NT2/D1 (cell line): ENCODE measurements at regions not wholly inside any gene's neighbourhood (a gene's known extent, or its start where the extent isn't known, plus 50 kb on each side); places are given as distances from the start of the nearest gene placed in this dataset.

Experiments used
- DNase-seq: peaks from one replicate; pipeline ENCODE4 v3.0.0-alpha.2; 2011; ENCODE audit warnings: low read depth, low spot score
- H3K27me3 ChIP-seq: 2 replicates; pipeline ENCODE4 v1.6.0; 2011; ENCODE audit warnings: mild to moderate bottlenecking; ENCODE audit not compliant: insufficient read length, insufficient read depth
- H3K36me3 ChIP-seq: 2 replicates; pipeline ENCODE4 v1.6.1; 2011; ENCODE audit warnings: mild to moderate bottlenecking, low read length, mixed read lengths; ENCODE audit not compliant: insufficient read depth, insufficient read length
- H3K4me1 ChIP-seq: 2 replicates; pipeline ENCODE4 v1.5.1; 2011; ENCODE audit not compliant: insufficient read depth, insufficient read length
- H3K4me3 ChIP-seq: 2 replicates; pipeline ENCODE4 v1.5.1; 2011; ENCODE audit warnings: low read depth; ENCODE audit not compliant: insufficient read length
- H3K9ac ChIP-seq: 2 replicates; pipeline ENCODE4 v1.6.0; 2011; ENCODE audit warnings: low read depth; ENCODE audit not compliant: insufficient read length
- H3K9me3 ChIP-seq: 2 replicates; pipeline ENCODE4 v1.5.1; 2011; ENCODE audit warnings: mild to moderate bottlenecking, low read length; ENCODE audit not compliant: insufficient read depth
- SUZ12 ChIP-seq: IDR thresholded peaks from 2 replicates; pipeline ENCODE4 v1.6.1; 2011; ENCODE audit not compliant: insufficient read length, insufficient read depth; ENCODE audit errors: extremely low read depth
- YY1 ChIP-seq: IDR thresholded peaks from 2 replicates; pipeline ENCODE4 v1.6.1; 2011; ENCODE audit not compliant: insufficient read length, insufficient read depth
- ZNF274 ChIP-seq: IDR thresholded peaks from 2 replicates; pipeline ENCODE4 v1.6.1; 2011; ENCODE audit warnings: mild to moderate bottlenecking, low read depth, low read length

- Histone ChIP-seq H3K9ac (no peak overlapping the region), H3K27me3 (no peaks in the 10 kb centered on the region)
- TF ChIP-seq SUZ12 (no peak), YY1 (no peak), ZNF274 (no peak)
Observed at GRCh38 chr5:171709930-171710329, 75.7 kb upstream of the SMIM23 start.

GRCh38 chr5:171710451-171711024 lies 75.1 kb upstream of the SMIM23 start:
- Histone ChIP-seq H3K4me1 (peaks cover 6% of the 10 kb centered on the region), H3K27me3 (no peaks in the 10 kb centered on the region), H3K4me3 (no peak overlapping the region), H3K36me3 (no peaks in the 10 kb centered on the region), H3K9ac (no peak overlapping the region), H3K9me3 (peaks cover 12% of the 10 kb centered on the region)
- TF ChIP-seq YY1 (no peak), SUZ12 (no peak), ZNF274 (no peak)
- DNase-seq, result no peak

More at GRCh38 chr5:171709930-171710329, 75.7 kb upstream of the SMIM23 start:
- no peak overlapping the region for H3K4me3 ChIP-seq
- H3K4me1 ChIP-seq, result peaks cover 6% of the 10 kb centered on the region
- DNase-seq, result no peak
- H3K9me3 ChIP-seq, result peaks cover 12% of the 10 kb centered on the region
- H3K36me3 ChIP-seq, result no peaks in the 10 kb centered on the region

GRCh38 chr5:171711571-171711970 lies 74.0 kb upstream of the SMIM23 start:
- Histone ChIP-seq H3K27me3 (no peaks in the 10 kb centered on the region), H3K9me3 (peaks cover 12% of the 10 kb centered on the region), H3K4me3 (no peak overlapping the region), H3K4me1 (peaks cover 6% of the 10 kb centered on the region), H3K36me3 (no peaks in the 10 kb centered on the region), H3K9ac (no peak overlapping the region)
- DNase-seq, result no peak
- no peak for TF ChIP-seq YY1
- no peak for TF ChIP-seq SUZ12

GRCh38 chr5:171712616-171713015 lies 73.0 kb upstream of the SMIM23 start:
- peaks cover 6% of the 10 kb centered on the region for H3K4me1 ChIP-seq
- H3K9me3 ChIP-seq, result peaks cover 12% of the 10 kb centered on the region
- no peak for TF ChIP-seq SUZ12
- no peak for TF ChIP-seq YY1
- TF ChIP-seq ZNF274, result no peak
- no peak for DNase-seq
- no peak overlapping the region for H3K4me3 ChIP-seq
- H3K9ac ChIP-seq, result no peak overlapping the region
- H3K36me3 ChIP-seq, result no peaks in the 10 kb centered on the region
- no peaks in the 10 kb centered on the region for H3K27me3 ChIP-seq

- no peaks in the 10 kb centered on the region for H3K27me3 ChIP-seq
- H3K4me1 ChIP-seq, result peaks cover 7% of the 10 kb centered on the region
- TF ChIP-seq ZNF274 (no peak), SUZ12 (no peak), YY1 (no peak)
- no peak overlapping the region for H3K4me3 ChIP-seq
- peaks cover 12% of the 10 kb centered on the region for H3K9me3 ChIP-seq
- no peaks in the 10 kb centered on the region for H3K36me3 ChIP-seq
- no peak for DNase-seq
- no peak overlapping the region for H3K9ac ChIP-seq
Observed at GRCh38 chr5:171713152-171713551, 72.5 kb upstream of the SMIM23 start.

GRCh38 chr5:171714261-171714660 lies 71.4 kb upstream of the SMIM23 start:
- H3K36me3 ChIP-seq, result no peaks in the 10 kb centered on the region
- no peak for TF ChIP-seq SUZ12
- TF ChIP-seq ZNF274, result no peak
- no peak for TF ChIP-seq YY1
- H3K9ac ChIP-seq, result no peak overlapping the region
- H3K4me3 ChIP-seq, result no peak overlapping the region
- H3K27me3 ChIP-seq, result no peaks in the 10 kb centered on the region
- H3K9me3 ChIP-seq, result peaks cover 12% of the 10 kb centered on the region
- H3K4me1 ChIP-seq, result peaks cover 7% of the 10 kb centered on the region
- no peak for DNase-seq

GRCh38 chr5:171714851-171715250 lies 70.8 kb upstream of the SMIM23 start:
- Histone ChIP-seq H3K27me3 (no peaks in the 10 kb centered on the region), H3K36me3 (no peaks in the 10 kb centered on the region), H3K9me3 (peaks cover 12% of the 10 kb centered on the region), H3K9ac (no peak overlapping the region), H3K4me1 (peaks cover 7% of the 10 kb centered on the region), H3K4me3 (no peak overlapping the region)
- TF ChIP-seq SUZ12, result no peak
- no peak for TF ChIP-seq ZNF274
- TF ChIP-seq YY1, result no peak
- DNase-seq, result no peak

GRCh38 chr5:171715551-171715950 lies 70.1 kb upstream of the SMIM23 start:
- no peak overlapping the region for H3K9ac ChIP-seq
- no peaks in the 10 kb centered on the region for H3K36me3 ChIP-seq
- H3K9me3 ChIP-seq, result peaks cover 12% of the 10 kb centered on the region
- TF ChIP-seq ZNF274, result no peak
- no peak for TF ChIP-seq YY1
- no peak for TF ChIP-seq SUZ12
- no peaks in the 10 kb centered on the region for H3K27me3 ChIP-seq
- peaks cover 2% of the 10 kb centered on the region for H3K4me1 ChIP-seq
- no peak overlapping the region for H3K4me3 ChIP-seq
- no peak for DNase-seq
